SK-N-SH treated with all-trans-retinoic acid at 6 μM for 48 hours (cell line): ENCODE measurements at regions not wholly inside any gene's neighbourhood (a gene's known extent, or its start where the extent isn't known, plus 50 kb on each side); places are given as distances from the start of the nearest gene placed in this dataset.

ENCODE experiments used
- ARNTL ChIP-seq: fragments of 450-650 bp; formaldehyde crosslinking; IDR thresholded peaks from 2 replicates; pipeline ENCODE4 v1.5.0; 2020; ENCODE audit warnings: low read depth, mild to moderate bottlenecking, moderate library complexity, borderline replicate concordance
- BACH2 ChIP-seq: fragments of 250-450 bp; sonication (Bioruptor Pico); IDR thresholded peaks from 2 replicates; pipeline ENCODE4 v1.9.0; 2021; ENCODE audit warnings: mild to moderate bottlenecking, borderline replicate concordance
- CREB5 ChIP-seq: fragments of 250-450 bp; sonication (Bioruptor Pico); IDR thresholded peaks from 2 replicates; pipeline ENCODE4 v1.5.1; 2020; ENCODE audit warnings: low read depth, mild to moderate bottlenecking, moderate library complexity
- CSDC2 ChIP-seq: fragments of 250-450 bp; sonication (Bioruptor Pico); IDR thresholded peaks from 2 replicates; pipeline ENCODE4 v1.5.0; 2020; ENCODE audit warnings: mild to moderate bottlenecking, moderate library complexity
- CSRNP3 ChIP-seq: fragments of 250-450 bp; sonication (Bioruptor Pico); IDR thresholded peaks from 2 replicates; pipeline ENCODE4 v1.5.1; 2021; ENCODE audit warnings: mild to moderate bottlenecking, moderate library complexity
- GLIS3 ChIP-seq: fragments of 250-450 bp; sonication (Bioruptor Pico); IDR thresholded peaks from 2 replicates; pipeline ENCODE4 v1.5.0; 2020; ENCODE audit warnings: mild to moderate bottlenecking, moderate library complexity
- ISL1 ChIP-seq: fragments of 250-450 bp; sonication (Bioruptor Pico); IDR thresholded peaks from 2 replicates; pipeline ENCODE4 v2.1.2; 2022; ENCODE audit warnings: mild to moderate bottlenecking, moderate library complexity
- OSR1 ChIP-seq: fragments of 250-450 bp; sonication (Bioruptor Pico); IDR thresholded peaks from 2 replicates; pipeline ENCODE4 v1.8.0; 2022; ENCODE audit warnings: moderate library complexity, mild to moderate bottlenecking, inconsistent platforms
- RARB ChIP-seq: fragments of 250-450 bp; sonication (Bioruptor Pico); IDR thresholded peaks from 2 replicates; pipeline ENCODE4 v1.8.0; 2021; ENCODE audit warnings: mild to moderate bottlenecking, moderate library complexity
- ZFP30 ChIP-seq: fragments of 450-650 bp; formaldehyde crosslinking; IDR thresholded peaks from 2 replicates; pipeline ENCODE4 v1.5.0; 2022; ENCODE audit warnings: mild to moderate bottlenecking, moderate library complexity
- ZNF70 ChIP-seq: fragments of 450-650 bp; formaldehyde crosslinking; IDR thresholded peaks from 2 replicates; pipeline ENCODE4 v1.5.0; 2020; ENCODE audit warnings: mild to moderate bottlenecking, moderate library complexity
- TF ChIP-seq, protein P1 (sequence below): fragments of 250-450 bp; sonication (Bioruptor Pico); IDR thresholded peaks from 2 replicates; pipeline ENCODE4 v1.8.0; 2021; ENCODE audit warnings: low read depth, mild to moderate bottlenecking, moderate library complexity, borderline replicate concordance
- TF ChIP-seq, protein P2 (sequence below): fragments of 250-450 bp; sonication (Bioruptor Pico); IDR thresholded peaks from 2 replicates; pipeline ENCODE4 v1.8.0; 2020; ENCODE audit warnings: mild to moderate bottlenecking, moderate library complexity, borderline replicate concordance

GRCh38 chr4:160044693-160045092, 941.8 kb downstream of the RAPGEF2 start:
- no peak for TF ChIP-seq ISL1 (CRISPR knock-in tag)
- no peak for TF ChIP-seq GLIS3 (CRISPR knock-in tag)
- TF ChIP-seq CSDC2 (CRISPR knock-in tag): no peak
- TF ChIP-seq ZFP30 (CRISPR knock-in tag): no peak
- TF ChIP-seq CSRNP3 (CRISPR knock-in tag): no peak
- TF ChIP-seq, protein P1, sequence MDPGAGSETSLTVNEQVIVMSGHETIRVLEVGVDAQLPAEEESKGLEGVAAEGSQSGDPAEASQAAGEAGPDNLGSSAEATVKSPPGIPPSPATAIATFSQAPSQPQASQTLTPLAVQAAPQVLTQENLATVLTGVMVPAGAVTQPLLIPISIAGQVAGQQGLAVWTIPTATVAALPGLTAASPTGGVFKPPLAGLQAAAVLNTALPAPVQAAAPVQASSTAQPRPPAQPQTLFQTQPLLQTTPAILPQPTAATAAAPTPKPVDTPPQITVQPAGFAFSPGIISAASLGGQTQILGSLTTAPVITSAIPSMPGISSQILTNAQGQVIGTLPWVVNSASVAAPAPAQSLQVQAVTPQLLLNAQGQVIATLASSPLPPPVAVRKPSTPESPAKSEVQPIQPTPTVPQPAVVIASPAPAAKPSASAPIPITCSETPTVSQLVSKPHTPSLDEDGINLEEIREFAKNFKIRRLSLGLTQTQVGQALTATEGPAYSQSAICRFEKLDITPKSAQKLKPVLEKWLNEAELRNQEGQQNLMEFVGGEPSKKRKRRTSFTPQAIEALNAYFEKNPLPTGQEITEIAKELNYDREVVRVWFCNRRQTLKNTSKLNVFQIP (CRISPR knock-in tag): no peak
- no peak for TF ChIP-seq CREB5 (CRISPR knock-in tag)
- no peak for TF ChIP-seq RARB (CRISPR knock-in tag)
- TF ChIP-seq BACH2 (CRISPR knock-in tag): no peak
- no peak for TF ChIP-seq OSR1 (CRISPR knock-in tag)
- TF ChIP-seq, protein P2, sequence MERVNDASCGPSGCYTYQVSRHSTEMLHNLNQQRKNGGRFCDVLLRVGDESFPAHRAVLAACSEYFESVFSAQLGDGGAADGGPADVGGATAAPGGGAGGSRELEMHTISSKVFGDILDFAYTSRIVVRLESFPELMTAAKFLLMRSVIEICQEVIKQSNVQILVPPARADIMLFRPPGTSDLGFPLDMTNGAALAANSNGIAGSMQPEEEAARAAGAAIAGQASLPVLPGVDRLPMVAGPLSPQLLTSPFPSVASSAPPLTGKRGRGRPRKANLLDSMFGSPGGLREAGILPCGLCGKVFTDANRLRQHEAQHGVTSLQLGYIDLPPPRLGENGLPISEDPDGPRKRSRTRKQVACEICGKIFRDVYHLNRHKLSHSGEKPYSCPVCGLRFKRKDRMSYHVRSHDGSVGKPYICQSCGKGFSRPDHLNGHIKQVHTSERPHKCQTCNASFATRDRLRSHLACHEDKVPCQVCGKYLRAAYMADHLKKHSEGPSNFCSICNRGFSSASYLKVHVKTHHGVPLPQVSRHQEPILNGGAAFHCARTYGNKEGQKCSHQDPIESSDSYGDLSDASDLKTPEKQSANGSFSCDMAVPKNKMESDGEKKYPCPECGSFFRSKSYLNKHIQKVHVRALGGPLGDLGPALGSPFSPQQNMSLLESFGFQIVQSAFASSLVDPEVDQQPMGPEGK (CRISPR knock-in tag): no peak
- no peak for TF ChIP-seq ZNF70 (CRISPR knock-in tag)
- TF ChIP-seq ARNTL (CRISPR knock-in tag): no peak
